Thyroid gland (tissue), 4 donors: ENCODE measurements at regions not wholly inside any gene's neighbourhood (a gene's known extent, or its start where the extent isn't known, plus 50 kb on each side); places are given as distances from the start of the nearest gene placed in this dataset.

Experiments
- DNase-seq, 2 donors: peaks; one replicate each; pipeline ENCODE4 v3.0.0-alpha.2; 2019
- H3K27ac ChIP-seq, 3 donors: fragments of 200-600 bp; sonication (generic); 1 replicate in 2 of 3; 2 replicates in 1 of 3; pipeline ENCODE4 v1.5.1; 2016 to 2019; ENCODE audit warnings: mild to moderate bottlenecking in 1 of 3, moderate library complexity in 1 of 3
- H3K27me3 ChIP-seq: fragments of 200-600 bp; sonication (generic); one replicate; pipeline ENCODE4 v1.5.1; 2019
- H3K36me3 ChIP-seq, 2 donors: fragments of 200-600 bp; sonication (generic); one replicate each; pipeline ENCODE4 v1.5.1; 2016 to 2019
- H3K4me1 ChIP-seq, 2 donors: fragments of 200-600 bp; sonication (generic); one replicate each; pipeline ENCODE4 v1.5.1; 2017 to 2019
- H3K4me3 ChIP-seq, 3 donors: fragments of 200-600 bp; sonication (generic); replicated peaks in 1 of 3; 1 replicate in 2 of 3; 2 replicates in 1 of 3; pipeline ENCODE4 v1.5.1; 2016; ENCODE audit warnings: mild to moderate bottlenecking in 1 of 3
- H3K9me3 ChIP-seq: fragments of 200-600 bp; sonication (generic); one replicate; pipeline ENCODE4 v1.5.1; 2017
- CTCF ChIP-seq, 6 experiments: fragments of 200-600 bp in 3 of 6; fragments of 450-650 bp in 3 of 6; sonication (generic) in 3 of 6; IDR thresholded peaks; one replicate each; pipeline ENCODE4 v1.5.1; 2016 to 2019; ENCODE audit warnings: antibody characterized with exemption in 6 of 6, mild to moderate bottlenecking in 2 of 6, inconsistent platforms in 1 of 6, moderate library complexity in 1 of 6
- POLR2A ChIP-seq, 2 donors: fragments of 450-650 bp; IDR thresholded peaks; one replicate each; pipeline ENCODE4 v1.6.1; 2017; ENCODE audit warnings: antibody characterized with exemption in 2 of 2, mild to moderate bottlenecking in 2 of 2, moderate library complexity in 1 of 2
- WGBS, 2 donors: methylation state at CpG; one replicate each; pipeline ENCODE4 v1.1.5; 2017; 5-methylcytosine and 5-hydroxymethylcytosine counted together
- intact Hi-C: fragments of 100-400 bp; cut with DNase I; formaldehyde crosslinking; loops from one replicate; pipeline ENCODE4 v1.15.1; 2023

GRCh38 chr18:70461323-70462077 is 172.7 kb downstream of the SOCS6 start:
- peaks cover 5 to 7% of the 10 kb centered on the region in 2 donors for H3K4me1 ChIP-seq
- H3K4me3 ChIP-seq = no peak overlapping the region
- intact Hi-C loops = no loop called here
- no peak for DNase-seq
- H3K36me3 ChIP-seq = no peaks in the 10 kb centered on the region
- no peak overlapping the region for H3K27ac ChIP-seq
- TF ChIP-seq CTCF (IDR thresholded peaks at IDR 0.05) = no peak
- no peak for TF ChIP-seq POLR2A (IDR thresholded peaks at IDR 0.05)
- H3K9me3 ChIP-seq = no peaks in the 10 kb centered on the region
- H3K27me3 ChIP-seq = no peaks in the 10 kb centered on the region
- WGBS, 2 donors = 88 to 92% methylated on average over 11 of the region's 11 CpGs

- Histone ChIP-seq H3K4me1 (peaks cover 7 to 8% of the 10 kb centered on the region in 2 donors), H3K4me3 (no peak overlapping the region), H3K27me3 (no peaks in the 10 kb centered on the region), H3K36me3 (no peaks in the 10 kb centered on the region), H3K9me3 (no peaks in the 10 kb centered on the region), H3K27ac (no peak overlapping the region)
- intact Hi-C loops = no loop called here
- peak in 1 of 2 donors; percentile 36 for DNase-seq
- 28 to 29% methylated on average over 5 of the region's 5 CpGs for WGBS, 2 donors
- no peak for TF ChIP-seq POLR2A (IDR thresholded peaks at IDR 0.05)
- no peak for TF ChIP-seq CTCF (IDR thresholded peaks at IDR 0.05)
Observed at GRCh38 chr18:70459731-70460130, 170.9 kb downstream of the SOCS6 start.

GRCh38 chr18:70459251-70459650 is 170.4 kb downstream of the SOCS6 start:
- DNase-seq = no peak
- H3K4me1 ChIP-seq = peaks cover 2 to 3% of the 10 kb centered on the region in 2 donors
- TF ChIP-seq CTCF (IDR thresholded peaks at IDR 0.05) (no peak), POLR2A (IDR thresholded peaks at IDR 0.05) (no peak)
- no peaks in the 10 kb centered on the region for H3K9me3 ChIP-seq
- intact Hi-C loops = no loop called here
- no peak overlapping the region for H3K27ac ChIP-seq
- H3K4me3 ChIP-seq = no peak overlapping the region
- no peaks in the 10 kb centered on the region for H3K27me3 ChIP-seq
- 74 to 82% methylated on average over 4 of the region's 4 CpGs for WGBS, 2 donors
- no peaks in the 10 kb centered on the region for H3K36me3 ChIP-seq

- no peak for DNase-seq
- no peak for TF ChIP-seq POLR2A (IDR thresholded peaks at IDR 0.05)
- no peak for TF ChIP-seq CTCF (IDR thresholded peaks at IDR 0.05)
- 95% methylated on average over 3 of the region's 3 CpGs for WGBS, 2 donors
Observed at GRCh38 chr18:70457788-70458187, 168.9 kb downstream of the SOCS6 start.

GRCh38 chr18:70457223-70457622 is 168.4 kb downstream of the SOCS6 start:
- H3K9me3 ChIP-seq = no peaks in the 10 kb centered on the region
- H3K36me3 ChIP-seq = no peaks in the 10 kb centered on the region
- no peaks in the 10 kb centered on the region for H3K27me3 ChIP-seq
- H3K4me1 ChIP-seq = peaks cover 0 to 2% of the 10 kb centered on the region in 2 donors
- TF ChIP-seq POLR2A (IDR thresholded peaks at IDR 0.05) = no peak
- TF ChIP-seq CTCF (IDR thresholded peaks at IDR 0.05) = no peak
- intact Hi-C loops = no loop called here
- H3K4me3 ChIP-seq = no peak overlapping the region
- WGBS, 2 donors = 44 to 55% methylated on average over 3 of the region's 3 CpGs
- DNase-seq = peak in 1 of 2 donors; percentile 4
- H3K27ac ChIP-seq = no peak overlapping the region

More at GRCh38 chr18:70457788-70458187, 168.9 kb downstream of the SOCS6 start:
- Histone ChIP-seq H3K36me3 (no peaks in the 10 kb centered on the region), H3K4me1 (peaks cover 0 to 2% of the 10 kb centered on the region in 2 donors), H3K4me3 (no peak overlapping the region), H3K27ac (no peak overlapping the region), H3K27me3 (no peaks in the 10 kb centered on the region), H3K9me3 (no peaks in the 10 kb centered on the region)
- intact Hi-C loops = no loop called here
